Stimulated activated CD8-positive, alpha-beta memory T cell treated with anti-CD3 and anti-CD28 coated beads, Interleukin-12 subunit alpha, Interleukin-12 subunit beta, amount 100 ng/mL, for 24 hours (primary cell): ENCODE measurements at regions not wholly inside any gene's neighbourhood (a gene's known extent, or its start where the extent isn't known, plus 50 kb on each side); places are given as distances from the start of the nearest gene placed in this dataset.
"Not testable (repeated sequence)": the region's sequence is repeated elsewhere in the genome, so short reads cannot be mapped to it uniquely, and the experiment has no call there.

ENCODE experiments used
- DNase-seq: peaks from one replicate; pipeline ENCODE4 v3.0.0-alpha.2; 2020; ENCODE audit errors: extremely low read depth

GRCh38 chr10:9505546-9505945 lies 1451.1 kb downstream of the GATA3 start:
- DNase-seq = no peak

- no peak for DNase-seq
These were observed 1454.1 kb downstream of the GATA3 start for GRCh38 chr10:9508606-9509005.

GRCh38 chr10:9510626-9511025 lies 1456.1 kb downstream of the GATA3 start:
- DNase-seq = no peak

- DNase-seq = no peak
These were observed 1461.4 kb downstream of the GATA3 start for GRCh38 chr10:9515922-9516321.

GRCh38 chr10:9535744-9536143 lies 1481.3 kb downstream of the GATA3 start:
- no peak for DNase-seq

- no peak for DNase-seq
These were observed 1472.6 kb upstream of the CELF2 start for GRCh38 chr10:9545073-9545472.

GRCh38 chr10:9547936-9548904 lies 1469.5 kb upstream of the CELF2 start:
- DNase-seq = no peak

GRCh38 chr10:9550810-9551209 lies 1466.9 kb upstream of the CELF2 start:
- no peak for DNase-seq

GRCh38 chr10:9554321-9554720 lies 1463.4 kb upstream of the CELF2 start:
- no peak for DNase-seq

- DNase-seq = no peak
These were observed 1456.7 kb upstream of the CELF2 start for GRCh38 chr10:9560976-9561375.

GRCh38 chr10:9561821-9562505 lies 1455.7 kb upstream of the CELF2 start:
- no peak for DNase-seq

GRCh38 chr10:9577746-9578145 lies 1439.9 kb upstream of the CELF2 start:
- no peak for DNase-seq

- DNase-seq = no peak
These were observed 1438.5 kb upstream of the CELF2 start for GRCh38 chr10:9579110-9579705.

- not testable (repeated sequence) for DNase-seq
These were observed 1434.9 kb upstream of the CELF2 start for GRCh38 chr10:9582803-9583202.

- no peak for DNase-seq
These were observed 1421.2 kb upstream of the CELF2 start for GRCh38 chr10:9596368-9596920.

GRCh38 chr10:9602998-9603397 lies 1414.7 kb upstream of the CELF2 start:
- no peak for DNase-seq

GRCh38 chr10:9603972-9604371 lies 1413.7 kb upstream of the CELF2 start:
- no peak for DNase-seq

- no peak for DNase-seq
These were observed 1412.4 kb upstream of the CELF2 start for GRCh38 chr10:9605231-9605630.

- DNase-seq = no peak
These were observed 1409.1 kb upstream of the CELF2 start for GRCh38 chr10:9608602-9609001.

GRCh38 chr10:9613338-9614075 lies 1404.2 kb upstream of the CELF2 start:
- no peak for DNase-seq

- DNase-seq = no peak
These were observed 1402.5 kb upstream of the CELF2 start for GRCh38 chr10:9615189-9615588.

GRCh38 chr10:9621216-9621615 lies 1396.5 kb upstream of the CELF2 start:
- no peak for DNase-seq
